ENCODE measurements at regions not wholly inside any gene's neighbourhood (a gene's known extent, or its start where the extent isn't known, plus 50 kb on each side); places are given as distances from the start of the nearest gene placed in this dataset.
"Not testable (repeated sequence)": the region's sequence is repeated elsewhere in the genome, so short reads cannot be mapped to it uniquely, and the experiment has no call there.

GRCh38 chr16:88148682-88149081 lies 197.4 kb downstream of the BANP start:
- not testable (repeated sequence) for DNase-seq

DNA sequence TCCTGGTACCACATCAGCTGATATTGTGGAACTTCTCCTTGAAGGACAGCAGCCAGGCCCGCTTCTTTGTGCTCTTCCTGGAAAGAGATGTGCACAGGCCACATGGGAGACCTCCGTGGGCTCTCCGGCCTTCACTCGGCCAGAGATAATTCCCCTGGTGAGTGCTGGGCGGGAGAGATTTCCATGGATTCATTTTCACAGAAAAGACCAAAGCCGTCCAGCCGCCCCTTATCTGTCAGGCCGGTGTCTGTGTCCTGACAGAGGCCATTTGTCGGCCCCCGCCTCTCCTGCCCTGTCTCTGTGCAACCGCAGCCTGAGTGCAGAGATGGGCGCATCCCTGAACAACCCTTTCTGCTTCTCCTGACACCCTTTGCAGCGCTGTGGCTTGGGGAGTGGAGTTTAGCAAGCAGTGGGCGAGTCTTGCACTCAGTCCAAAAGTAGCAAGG lies 197.9 kb downstream of the BANP start:
- not testable (repeated sequence) for DNase-seq

DNA sequence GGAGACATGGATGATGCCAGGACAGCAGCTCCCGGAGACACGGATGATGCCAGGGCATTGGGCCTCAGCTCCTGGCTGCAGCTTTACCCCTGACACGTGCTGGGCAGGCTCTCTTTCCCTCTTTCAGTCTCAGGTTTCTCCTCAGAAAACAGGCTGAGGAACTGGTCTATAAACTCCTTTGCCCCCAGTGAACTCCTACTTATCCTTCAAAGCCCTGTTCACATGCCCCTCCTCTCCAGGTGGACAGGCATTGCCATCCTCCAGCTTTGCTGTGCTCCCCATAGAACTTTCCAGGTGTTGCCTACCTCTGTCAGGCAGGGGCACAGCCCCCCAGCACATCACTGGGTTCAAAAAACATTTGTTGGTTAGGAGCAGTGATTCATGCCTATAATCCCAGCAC lies 198.4 kb downstream of the BANP start:
- not testable (repeated sequence) for DNase-seq

GRCh38 chr16:88150456-88151128 lies 199.4 kb downstream of the BANP start:
- not testable (repeated sequence) for DNase-seq

DNA sequence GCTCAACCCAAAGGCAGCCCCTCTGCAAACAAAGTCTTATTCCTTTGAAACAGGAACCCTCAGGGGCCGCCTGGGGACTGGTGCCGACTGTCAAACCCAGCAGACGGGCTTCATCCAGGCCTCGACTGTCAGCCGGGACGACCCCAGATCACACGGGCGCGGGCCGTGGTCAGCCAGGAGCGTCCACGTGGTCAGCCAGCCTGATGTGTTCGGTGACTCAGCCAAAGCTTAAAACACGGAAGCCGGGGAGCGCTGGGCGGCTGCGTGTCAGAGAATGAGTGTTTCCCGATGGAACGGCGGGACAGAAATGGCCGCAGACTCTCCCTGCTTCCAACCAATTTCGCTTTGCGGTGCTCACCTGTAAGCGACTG lies 199.9 kb downstream of the BANP start:
- DNase-seq = not testable (repeated sequence)

DNA sequence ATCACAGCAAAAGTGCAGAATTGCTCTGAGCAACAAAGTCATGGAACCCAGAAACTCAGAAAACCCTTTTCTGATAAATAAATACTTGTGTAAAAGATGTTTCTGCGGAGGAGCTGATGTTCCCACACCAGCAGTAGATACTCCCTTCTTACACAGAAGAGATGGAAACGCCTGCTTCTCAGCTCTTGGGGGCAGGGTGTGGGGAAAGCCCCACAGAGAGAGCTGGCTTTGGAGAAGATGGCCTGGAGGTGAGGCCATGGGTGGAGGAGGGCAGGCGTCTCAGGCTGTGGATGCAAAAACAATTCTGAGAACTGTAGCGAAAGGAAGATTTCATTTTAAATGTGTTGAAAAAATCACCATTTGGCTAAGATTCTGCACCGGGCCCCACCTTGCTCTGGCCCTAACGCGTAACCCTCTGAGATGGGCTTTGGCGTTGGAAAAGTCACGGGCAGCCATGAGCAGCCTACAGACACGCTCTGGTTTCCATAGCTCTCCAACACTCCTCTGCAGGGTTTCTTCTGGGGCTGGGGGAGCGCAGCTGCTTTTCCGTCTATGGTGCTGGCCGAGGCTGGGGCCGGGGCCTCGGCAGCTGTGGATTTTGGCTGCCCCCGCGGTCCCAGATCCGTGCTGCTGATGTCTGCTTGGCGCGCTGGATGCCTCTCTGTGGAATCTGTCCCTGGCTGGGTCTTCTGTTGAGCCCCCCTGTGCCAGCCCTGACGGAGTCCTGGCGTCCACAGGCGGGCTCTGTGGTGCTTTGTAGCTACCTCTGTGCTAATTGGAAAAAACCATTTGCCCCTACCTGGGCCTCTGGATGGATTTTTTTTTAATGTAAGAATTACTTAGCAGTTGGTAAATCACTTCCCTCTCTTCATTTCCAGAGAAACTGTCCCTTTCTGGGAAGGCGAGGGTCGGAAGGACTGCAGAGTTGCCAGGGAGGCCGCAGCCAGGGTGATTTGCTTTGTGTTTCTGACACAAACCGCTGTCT lies 200.9 kb downstream of the BANP start:
- DNase-seq = not testable (repeated sequence)

- not testable (repeated sequence) for DNase-seq
Observed at GRCh38 chr16:88152879-88153278, 201.6 kb downstream of the BANP start.

GRCh38 chr16:88153516-88153915 lies 202.3 kb downstream of the BANP start:
- DNase-seq = not testable (repeated sequence)

GRCh38 chr16:88154886-88155285 lies 203.7 kb downstream of the BANP start:
- DNase-seq = not testable (repeated sequence)

DNA sequence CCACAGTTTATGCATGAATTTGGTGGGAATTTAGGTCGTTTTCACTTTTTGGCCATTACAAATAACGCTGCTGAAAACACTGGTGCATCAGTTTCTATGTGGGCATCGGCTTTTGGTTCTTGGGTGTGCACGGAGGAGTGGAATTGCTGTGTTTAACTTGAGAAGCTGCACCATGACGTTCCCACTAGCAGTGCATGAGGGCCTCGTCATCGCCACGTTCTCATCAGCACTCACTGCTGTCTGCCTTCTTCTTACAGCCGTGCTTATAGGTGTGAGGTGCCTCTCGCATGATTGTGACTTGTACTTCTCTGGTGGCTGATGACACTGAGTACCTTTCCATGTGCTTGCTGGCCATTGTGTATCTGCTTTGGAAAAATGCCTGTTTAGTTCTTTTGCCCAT lies 204.4 kb downstream of the BANP start:
- DNase-seq = not testable (repeated sequence)

- DNase-seq = not testable (repeated sequence)
Observed at GRCh38 chr16:88156640-88157283, 205.5 kb downstream of the BANP start.

- DNase-seq = not testable (repeated sequence)
Observed at GRCh38 chr16:88157686-88158085, 206.5 kb downstream of the BANP start.

DNA sequence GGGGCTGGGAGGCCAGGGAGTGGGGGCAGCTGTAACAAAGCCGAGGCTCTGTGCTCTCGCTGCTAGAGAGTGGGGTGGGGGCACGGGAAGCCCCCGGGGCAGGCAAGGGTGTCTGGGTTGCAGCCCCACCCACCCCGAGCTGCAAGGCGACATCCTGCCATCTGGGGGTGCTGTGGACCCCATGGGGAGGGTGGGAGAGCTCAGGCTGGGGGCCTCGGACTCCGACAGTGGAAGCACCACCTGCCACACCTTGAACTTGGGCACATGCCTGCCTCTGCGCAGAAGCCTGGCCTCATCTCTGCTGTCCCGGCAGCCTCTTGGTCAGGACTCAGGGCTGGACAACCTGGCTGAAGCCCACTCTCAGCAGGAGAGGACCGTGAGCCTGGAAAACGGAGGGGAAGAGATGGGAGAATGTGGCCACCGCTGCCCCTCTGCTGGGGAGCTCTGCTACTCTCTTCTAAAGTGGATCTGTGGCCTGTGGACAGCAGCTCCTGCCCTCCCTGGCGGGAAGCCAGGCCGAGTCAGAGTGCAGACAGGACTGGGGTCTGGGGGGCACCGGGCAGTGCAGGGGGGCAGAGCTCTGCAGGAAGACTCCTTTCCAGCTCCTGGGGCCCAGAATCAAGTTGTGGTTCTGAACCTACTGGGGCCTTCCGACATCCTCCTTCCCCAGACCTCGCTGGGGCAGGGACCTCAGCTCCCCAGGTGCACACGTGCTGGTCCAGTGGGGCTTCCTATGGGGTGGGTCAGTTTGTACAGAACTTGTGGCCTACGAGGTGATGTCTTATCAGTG lies 207.2 kb downstream of the BANP start:
- not testable (repeated sequence) for DNase-seq

GRCh38 chr16:88159046-88159896 lies 208.0 kb downstream of the BANP start:
- DNase-seq = not testable (repeated sequence)

GRCh38 chr16:88159897-88160335 lies 208.7 kb downstream of the BANP start:
- DNase-seq = not testable (repeated sequence)

GRCh38 chr16:88161191-88161590 lies 210.0 kb downstream of the BANP start:
- DNase-seq = not testable (repeated sequence)

DNA sequence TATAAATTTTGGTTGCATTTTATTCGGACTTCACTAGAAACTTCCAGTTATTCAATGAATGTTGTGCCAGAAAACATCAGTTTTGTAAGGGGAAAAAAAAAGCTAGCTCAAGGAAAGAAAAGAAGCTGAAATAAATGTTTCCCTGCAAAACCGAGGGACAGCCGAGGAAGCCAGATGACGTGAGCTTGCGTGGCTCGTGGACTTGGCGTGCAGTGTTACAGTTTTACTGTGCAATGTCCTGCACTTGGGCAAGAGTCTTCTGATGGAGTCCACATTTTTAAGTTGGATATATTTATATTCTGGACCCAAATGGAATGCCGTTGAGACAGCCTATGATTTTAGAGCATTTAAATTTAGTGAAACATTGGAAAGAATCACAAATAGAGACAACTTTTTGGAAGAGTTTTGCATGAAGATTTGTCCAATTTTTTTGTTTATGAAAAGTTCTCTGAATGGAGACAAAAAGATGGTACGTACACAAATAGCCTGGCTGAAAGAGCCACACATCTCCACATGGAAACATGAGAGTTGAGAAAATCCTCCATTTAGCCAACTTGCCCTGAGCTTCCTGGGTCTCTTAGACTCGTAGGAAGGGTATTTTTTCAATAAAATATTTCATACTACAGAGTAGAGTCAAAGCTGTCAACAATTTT lies 210.5 kb downstream of the BANP start:
- DNase-seq = not testable (repeated sequence)

DNA sequence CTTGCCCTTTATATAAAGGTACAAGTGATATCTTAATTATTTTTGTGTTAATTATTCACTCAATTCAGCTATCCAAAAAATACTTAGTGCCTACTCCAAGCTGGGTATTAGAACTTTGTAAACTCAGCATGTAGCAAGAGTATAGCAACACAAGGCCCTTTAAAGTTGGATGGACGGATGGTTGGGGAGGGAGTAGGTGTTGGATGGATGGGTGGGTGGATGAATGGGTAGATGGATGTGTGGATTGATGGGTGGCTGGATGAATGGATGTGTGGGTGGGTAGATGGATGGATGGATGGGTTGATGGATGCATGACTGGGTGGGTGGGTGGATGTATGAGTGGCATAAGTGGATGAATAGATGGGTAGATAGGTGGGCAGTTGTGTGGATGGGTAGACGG lies 211.5 kb downstream of the BANP start:
- not testable (repeated sequence) for DNase-seq

DNA sequence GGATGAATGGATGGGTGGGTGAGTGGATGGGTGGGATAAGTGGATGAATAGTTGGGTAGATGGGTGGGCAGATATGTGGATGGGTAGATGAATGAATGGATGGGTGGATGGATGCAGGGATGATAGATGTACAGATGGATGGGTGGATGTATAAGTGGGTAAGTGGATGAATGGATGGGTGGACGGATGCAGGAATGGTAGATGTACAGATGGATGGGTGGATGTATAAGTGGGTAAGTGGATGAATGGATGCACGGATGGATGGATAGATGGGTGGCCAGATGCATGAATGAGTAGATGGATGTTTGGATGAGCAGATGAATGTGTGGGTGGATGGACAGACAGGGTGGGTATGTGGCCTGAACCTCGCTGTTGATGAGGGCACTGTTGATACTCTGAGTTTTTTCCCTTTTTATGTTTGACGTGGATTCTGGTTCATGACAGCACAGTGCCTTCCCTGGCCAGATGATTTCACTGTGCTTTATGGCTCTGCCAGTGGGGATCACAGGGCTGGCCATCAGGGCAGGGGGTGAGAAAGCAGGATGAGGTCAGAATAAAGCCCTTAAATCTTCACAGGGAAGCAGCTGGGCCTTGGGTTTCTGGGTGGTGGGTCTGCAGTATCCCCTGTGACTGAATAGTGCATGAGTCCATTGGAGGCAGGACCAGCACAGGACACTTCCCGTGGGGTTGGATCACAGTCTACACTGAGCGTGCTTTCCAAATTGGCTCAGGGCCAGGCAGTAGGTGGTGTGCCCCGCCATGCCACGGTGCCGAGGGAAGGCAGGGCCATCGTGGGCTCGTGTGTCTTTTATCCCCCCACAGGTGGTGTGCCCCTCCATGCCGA lies 213.2 kb downstream of the BANP start:
- not testable (repeated sequence) for DNase-seq

All from T-helper 1 cell (primary cell).